IMR-90 (cell line): ENCODE measurements at regions not wholly inside any gene's neighbourhood (a gene's known extent, or its start where the extent isn't known, plus 50 kb on each side); places are given as distances from the start of the nearest gene placed in this dataset.

Experiments used
- ATAC-seq: fragments of 200-7000 bp; cut with Tn5 transposase; 2 replicates; pipeline ENCODE4 v1.9.1; 2020; ENCODE audit warnings: low read depth, mild to moderate bottlenecking, moderate library complexity
- BruUV-seq: library from RNA; stranded (reverse); fragments of 400-500 nt; replicated peaks from 2 replicates; lab custom pipeline; 2021; lab: Mats Ljungman, UMichigan
- CTCF ChIA-PET: fragments of 300-600 bp; formaldehyde crosslinking; extraction: SDS; loops from one replicate; lab custom pipeline; 2021; ENCODE audit warnings: antibody characterized with exemption; lab: Yijun Ruan, JAX
- POLR2A ChIA-PET: fragments of 300-600 bp; sonication (Branson Sonifier 250); formaldehyde crosslinking; loops from one replicate; lab custom pipeline; 2022; ENCODE audit warnings: antibody characterized with exemption; ENCODE audit not compliant: unreplicated experiment; lab: Charles Lee
- DNase-seq: peaks from one replicate; pipeline ENCODE4 v3.0.0; 2013
- H2AFZ ChIP-seq: replicated peaks from 2 replicates; pipeline ENCODE3; 2013; ENCODE audit warnings: low read length, mild to moderate bottlenecking; ENCODE audit not compliant: poor library complexity
- H2AK5ac ChIP-seq: 2 replicates; pipeline ENCODE4 v1.6.1; 2013; ENCODE audit warnings: low read depth, low read length, inconsistent platforms
- H2AK9ac ChIP-seq: replicated peaks from 2 replicates; pipeline ENCODE3; 2013; ENCODE audit warnings: mild to moderate bottlenecking, low read depth, low read length, moderate library complexity; ENCODE audit not compliant: poor library complexity
- H2BK120ac ChIP-seq: 2 replicates; pipeline ENCODE4 v1.6.1; 2013; ENCODE audit warnings: low read depth, low read length, inconsistent platforms
- H2BK15ac ChIP-seq: 3 replicates; pipeline ENCODE4 v1.6.1; 2013; ENCODE audit warnings: low read depth, low read length, inconsistent platforms
- H2BK20ac ChIP-seq: 2 replicates; pipeline ENCODE4 v1.6.1; 2013; ENCODE audit warnings: low read depth, mild to moderate bottlenecking, inconsistent platforms, low read length, moderate library complexity
- H2BK5ac ChIP-seq: 2 replicates; pipeline ENCODE4 v1.6.1; 2013; ENCODE audit warnings: mild to moderate bottlenecking, low read depth, low read length, inconsistent platforms; ENCODE audit not compliant: poor library complexity, severe bottlenecking
- H3K14ac ChIP-seq: replicated peaks from 2 replicates; pipeline ENCODE4 v1.6.1; 2013; ENCODE audit warnings: low read depth, low read length, inconsistent platforms
- H3K18ac ChIP-seq: 2 replicates; pipeline ENCODE4 v1.6.1; 2013; ENCODE audit warnings: low read depth, low read length, control low read depth
- H3K23ac ChIP-seq: 2 replicates; pipeline ENCODE4 v1.6.1; 2013; ENCODE audit warnings: low read depth, low read length, inconsistent platforms
- H3K27ac ChIP-seq: 2 replicates; pipeline ENCODE4 v1.5.1; 2013; ENCODE audit warnings: mild to moderate bottlenecking, control low read depth, low read length; ENCODE audit not compliant: insufficient read depth
- H3K27me3 ChIP-seq: 2 replicates; pipeline ENCODE4 v1.6.1; 2013; ENCODE audit warnings: low read length; ENCODE audit not compliant: control insufficient read depth, insufficient read depth
- H3K36me3 ChIP-seq: 2 replicates; pipeline ENCODE4 v1.6.1; 2013; ENCODE audit warnings: low read length, mixed read lengths; ENCODE audit not compliant: control insufficient read depth, insufficient read depth
- H3K4ac ChIP-seq: 2 replicates; pipeline ENCODE4 v1.6.1; 2013; ENCODE audit warnings: low read depth, low read length, inconsistent platforms
- H3K4me1 ChIP-seq: 2 replicates; pipeline ENCODE4 v1.6.1; 2013; ENCODE audit warnings: low read length, mixed read lengths; ENCODE audit not compliant: control insufficient read depth, insufficient read depth
- H3K4me2 ChIP-seq: 2 replicates; pipeline ENCODE4 v1.6.1; 2013; ENCODE audit warnings: low read depth, mild to moderate bottlenecking, control low read depth, low read length, moderate library complexity
- H3K4me3 ChIP-seq: 2 replicates; pipeline ENCODE4 v1.5.1; 2013; ENCODE audit warnings: low read depth, mild to moderate bottlenecking, control low read depth, low read length, moderate library complexity; ENCODE audit not compliant: insufficient read depth
- H3K56ac ChIP-seq: 2 replicates; pipeline ENCODE4 v1.6.1; 2013; ENCODE audit warnings: low read length, inconsistent platforms; ENCODE audit not compliant: insufficient read depth; ENCODE audit errors: extremely low read depth
- H3K79me1 ChIP-seq, 2 experiments: 2 replicates each; pipeline ENCODE4 v1.6.1; 2013; ENCODE audit warnings: low read length in 2 of 2, inconsistent platforms in 1 of 2, low read depth in 1 of 2
- H3K9ac ChIP-seq: 2 replicates; pipeline ENCODE4 v1.6.1; 2013; ENCODE audit warnings: low read depth, low read length, control low read depth
- H3K9me1 ChIP-seq: 2 replicates; pipeline ENCODE4 v1.6.1; 2013; ENCODE audit warnings: low read length, inconsistent platforms; ENCODE audit not compliant: insufficient read depth
- H3K9me3 ChIP-seq: 2 replicates; pipeline ENCODE4 v1.6.1; 2013; ENCODE audit warnings: low read length; ENCODE audit not compliant: control insufficient read depth, insufficient read depth
- H4K20me1 ChIP-seq: 2 replicates; pipeline ENCODE4 v1.6.1; 2013; ENCODE audit warnings: low read length, inconsistent platforms; ENCODE audit not compliant: insufficient read depth
- H4K5ac ChIP-seq: 2 replicates; pipeline ENCODE4 v1.6.1; 2013; ENCODE audit warnings: mild to moderate bottlenecking, low read depth, low read length, control low read depth
- H4K8ac ChIP-seq, 2 experiments: 2 replicates each; pipeline ENCODE4 v1.6.1; 2013; ENCODE audit warnings: low read depth in 2 of 2, low read length in 2 of 2, control low read depth in 1 of 2, inconsistent platforms in 1 of 2
- H4K91ac ChIP-seq: 2 replicates; pipeline ENCODE4 v1.6.1; 2013; ENCODE audit warnings: low read depth, low read length, inconsistent platforms; ENCODE audit not compliant: insufficient read depth
- BHLHE40 ChIP-seq: fragments of 150-350 bp; IDR thresholded peaks from 2 replicates; pipeline ENCODE4 v1.6.1; 2016; ENCODE audit warnings: mild to moderate bottlenecking, low read depth, low read length
- CEBPB ChIP-seq: IDR thresholded peaks from 2 replicates; pipeline ENCODE4 v1.6.1; 2012; ENCODE audit warnings: low read depth, low read length, improper control_type of control experiment
- CHD1 ChIP-seq: IDR thresholded peaks from 2 replicates; pipeline ENCODE4 v1.6.1; 2012; ENCODE audit warnings: low read depth, low read length, improper control_type of control experiment
- FOS ChIP-seq: fragments of 150-350 bp; IDR thresholded peaks from 2 replicates; pipeline ENCODE4 v1.6.1; 2016; ENCODE audit warnings: low read depth, low read length
- MAFK ChIP-seq: IDR thresholded peaks from 2 replicates; pipeline ENCODE4 v1.6.1; 2012; ENCODE audit warnings: low read depth, low read length, improper control_type of control experiment
- MAZ ChIP-seq: IDR thresholded peaks from 2 replicates; pipeline ENCODE4 v1.6.1; 2012; ENCODE audit warnings: low read depth, mild to moderate bottlenecking, low read length, improper control_type of control experiment, moderate library complexity, borderline replicate concordance
- MXI1 ChIP-seq: IDR thresholded peaks from 2 replicates; pipeline ENCODE4 v1.6.1; 2012; ENCODE audit warnings: low read depth, mild to moderate bottlenecking, low read length, moderate library complexity, borderline replicate concordance
- NFE2L2 ChIP-seq: fragments of 150-350 bp; IDR thresholded peaks from 2 replicates; pipeline ENCODE4 v1.6.1; 2016; ENCODE audit warnings: low read depth, mild to moderate bottlenecking, low read length
- POLR2A ChIP-seq: IDR thresholded peaks from 2 replicates; pipeline ENCODE4 v1.6.1; 2012; ENCODE audit warnings: mild to moderate bottlenecking, low read depth, low read length
- RAD21 ChIP-seq: IDR thresholded peaks from 2 replicates; pipeline ENCODE4 v1.6.1; 2012; ENCODE audit warnings: low read length, improper control_type of control experiment
- RCOR1 ChIP-seq: IDR thresholded peaks from 2 replicates; pipeline ENCODE4 v1.6.1; 2012; ENCODE audit warnings: mild to moderate bottlenecking, low read length, improper control_type of control experiment; ENCODE audit not compliant: insufficient replicate concordance
- RFX5 ChIP-seq: IDR thresholded peaks from 2 replicates; pipeline ENCODE4 v1.8.0; 2012; ENCODE audit warnings: low read depth, mild to moderate bottlenecking, low read length, moderate library complexity
- SMC3 ChIP-seq: fragments of 150-350 bp; IDR thresholded peaks from 2 replicates; pipeline ENCODE4 v1.6.1; 2016; ENCODE audit warnings: low read depth, mild to moderate bottlenecking, antibody characterized with exemption, low read length, moderate library complexity
- WGBS, 2 experiments: methylation state at CpG; one replicate each; pipeline versions ENCODE4 v1.1.5 to v1.1.7; 2013; ENCODE audit warnings: missing lambda C conversion rate in 2 of 2; ENCODE audit not compliant: insufficient read length in 1 of 2; ENCODE audit errors: extremely low coverage in 2 of 2; 5-methylcytosine and 5-hydroxymethylcytosine counted together
- dilution Hi-C: fragments of 300-500 bp; cut with HindIII; formaldehyde crosslinking; loops from one replicate; pipeline ENCODE4 v1.14.3; 2018; ENCODE audit warnings: low sequenced_read_pairs; ENCODE audit not compliant: unreplicated experiment
- in situ Hi-C: fragments of 300-500 bp; cut with MboI; formaldehyde crosslinking; loops from 3 replicates; pipeline ENCODE4 v1.14.3; 2019; ENCODE audit warnings: low sequenced_read_pairs, inconsistent platforms, mixed read lengths
- intact Hi-C: fragments of 100-400 bp; cut with micrococcal nuclease; formaldehyde crosslinking; loops from 2 replicates; pipeline ENCODE4 v1.10.0; 2022
- TF ChIP-seq, protein P1 (sequence below): conservative IDR thresholded peaks from 2 replicates; pipeline ENCODE4 v1.5.1; 2012; ENCODE audit warnings: mild to moderate bottlenecking, low read depth, low read length, improper control_type of control experiment
- TF ChIP-seq, protein P2 (sequence below): fragments of 150-350 bp; IDR thresholded peaks from 2 replicates; pipeline ENCODE4 v1.6.1; 2017; ENCODE audit warnings: mild to moderate bottlenecking, antibody characterized with exemption, low read length, low read depth
- TF ChIP-seq, protein P3 (sequence below): fragments of 150-350 bp; IDR thresholded peaks from 2 replicates; pipeline ENCODE4 v1.6.1; 2016; ENCODE audit warnings: low read depth, mild to moderate bottlenecking, low read length, moderate library complexity, borderline replicate concordance

DNA sequence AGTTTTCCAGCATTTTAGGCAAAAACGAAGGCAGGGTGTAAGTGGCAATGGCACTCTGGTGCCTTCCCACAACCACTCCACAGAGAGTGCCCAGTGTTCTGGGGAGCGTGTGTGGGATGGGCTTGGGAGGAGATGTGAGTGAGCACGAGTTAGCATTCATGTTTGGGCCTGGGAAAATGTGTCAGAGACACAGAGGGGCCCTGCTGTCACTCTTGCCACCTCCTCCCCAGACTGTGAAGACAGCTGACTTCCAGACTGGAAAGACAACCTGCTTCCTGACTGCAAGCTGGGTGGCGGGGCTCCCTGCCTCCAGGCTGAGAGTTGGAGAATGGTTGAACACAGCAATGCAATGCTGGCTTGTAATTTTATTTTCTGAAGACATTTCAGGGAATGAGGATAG lies 454.5 kb upstream of the ZMIZ1 start:
- dilution Hi-C loops: no loop called here
- no peak overlapping the region for H4K91ac ChIP-seq
- H3K23ac ChIP-seq: no peak overlapping the region
- H3K14ac ChIP-seq: no peak overlapping the region
- BruUV-seq: no TSS peak
- ATAC-seq (no peak), DNase-seq (no peak)
- H3K18ac ChIP-seq: no peak overlapping the region
- H3K4me2 ChIP-seq: no peak overlapping the region
- no peak overlapping the region for H4K5ac ChIP-seq
- H2BK15ac ChIP-seq: no peak overlapping the region
- no CpG with 5 or more reads among the region's 4 CpGs for WGBS, 2 experiments
- in situ Hi-C loops: no loop called here
- H2BK5ac ChIP-seq: no peak overlapping the region
- no peaks in the 10 kb centered on the region for H3K9me1 ChIP-seq
- H3K27ac ChIP-seq: no peak overlapping the region
- intact Hi-C loops: no loop called here
- no peak overlapping the region for H2BK20ac ChIP-seq
- ChIA-PET POLR2A (no interaction called here), CTCF (no interaction called here)
- H4K8ac ChIP-seq: no peak overlapping the region
- no peaks in the 10 kb centered on the region for H4K20me1 ChIP-seq
- no peaks in the 10 kb centered on the region for H3K79me1 ChIP-seq
- no peak overlapping the region for H3K4ac ChIP-seq
- TF ChIP-seq POLR2A (no peak), CHD1 (no peak), RFX5 (no peak), RCOR1 (no peak), CEBPB (no peak), NFE2L2 (no peak), MXI1 (no peak), RAD21 (no peak), FOS (no peak), MAFK (no peak), BHLHE40 (no peak), MAZ (no peak), SMC3 (no peak)
- TF ChIP-seq, protein P1, sequence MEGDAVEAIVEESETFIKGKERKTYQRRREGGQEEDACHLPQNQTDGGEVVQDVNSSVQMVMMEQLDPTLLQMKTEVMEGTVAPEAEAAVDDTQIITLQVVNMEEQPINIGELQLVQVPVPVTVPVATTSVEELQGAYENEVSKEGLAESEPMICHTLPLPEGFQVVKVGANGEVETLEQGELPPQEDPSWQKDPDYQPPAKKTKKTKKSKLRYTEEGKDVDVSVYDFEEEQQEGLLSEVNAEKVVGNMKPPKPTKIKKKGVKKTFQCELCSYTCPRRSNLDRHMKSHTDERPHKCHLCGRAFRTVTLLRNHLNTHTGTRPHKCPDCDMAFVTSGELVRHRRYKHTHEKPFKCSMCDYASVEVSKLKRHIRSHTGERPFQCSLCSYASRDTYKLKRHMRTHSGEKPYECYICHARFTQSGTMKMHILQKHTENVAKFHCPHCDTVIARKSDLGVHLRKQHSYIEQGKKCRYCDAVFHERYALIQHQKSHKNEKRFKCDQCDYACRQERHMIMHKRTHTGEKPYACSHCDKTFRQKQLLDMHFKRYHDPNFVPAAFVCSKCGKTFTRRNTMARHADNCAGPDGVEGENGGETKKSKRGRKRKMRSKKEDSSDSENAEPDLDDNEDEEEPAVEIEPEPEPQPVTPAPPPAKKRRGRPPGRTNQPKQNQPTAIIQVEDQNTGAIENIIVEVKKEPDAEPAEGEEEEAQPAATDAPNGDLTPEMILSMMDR: no peak
- TF ChIP-seq, protein P2, sequence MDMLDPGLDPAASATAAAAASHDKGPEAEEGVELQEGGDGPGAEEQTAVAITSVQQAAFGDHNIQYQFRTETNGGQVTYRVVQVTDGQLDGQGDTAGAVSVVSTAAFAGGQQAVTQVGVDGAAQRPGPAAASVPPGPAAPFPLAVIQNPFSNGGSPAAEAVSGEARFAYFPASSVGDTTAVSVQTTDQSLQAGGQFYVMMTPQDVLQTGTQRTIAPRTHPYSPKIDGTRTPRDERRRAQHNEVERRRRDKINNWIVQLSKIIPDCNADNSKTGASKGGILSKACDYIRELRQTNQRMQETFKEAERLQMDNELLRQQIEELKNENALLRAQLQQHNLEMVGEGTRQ: no peak
- TF ChIP-seq, protein P3, sequence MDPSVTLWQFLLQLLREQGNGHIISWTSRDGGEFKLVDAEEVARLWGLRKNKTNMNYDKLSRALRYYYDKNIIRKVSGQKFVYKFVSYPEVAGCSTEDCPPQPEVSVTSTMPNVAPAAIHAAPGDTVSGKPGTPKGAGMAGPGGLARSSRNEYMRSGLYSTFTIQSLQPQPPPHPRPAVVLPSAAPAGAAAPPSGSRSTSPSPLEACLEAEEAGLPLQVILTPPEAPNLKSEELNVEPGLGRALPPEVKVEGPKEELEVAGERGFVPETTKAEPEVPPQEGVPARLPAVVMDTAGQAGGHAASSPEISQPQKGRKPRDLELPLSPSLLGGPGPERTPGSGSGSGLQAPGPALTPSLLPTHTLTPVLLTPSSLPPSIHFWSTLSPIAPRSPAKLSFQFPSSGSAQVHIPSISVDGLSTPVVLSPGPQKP: no peak
- H2BK120ac ChIP-seq: no peak overlapping the region
- H3K4me3 ChIP-seq: no peak overlapping the region
- H2AK5ac ChIP-seq: no peak overlapping the region
- H2AFZ ChIP-seq: no peak overlapping the region
- H3K9me3 ChIP-seq: peaks cover 10% of the 10 kb centered on the region
- no peak overlapping the region for H3K56ac ChIP-seq
- no peak overlapping the region for H3K9ac ChIP-seq
- no peak overlapping the region for H2AK9ac ChIP-seq
- peaks cover 61% of the 10 kb centered on the region for H3K27me3 ChIP-seq
- H3K4me1 ChIP-seq: no peaks in the 10 kb centered on the region
- H3K36me3 ChIP-seq: no peaks in the 10 kb centered on the region
